Bronchial epithelial cell (primary cell): ENCODE measurements at regions not wholly inside any gene's neighbourhood (a gene's known extent, or its start where the extent isn't known, plus 50 kb on each side); places are given as distances from the start of the nearest gene placed in this dataset.

ENCODE experiments used
- DNase-seq: peaks from one replicate; pipeline ENCODE4 v3.0.0-alpha.2; 2010; ENCODE audit warnings: low read depth
- FAIRE-seq: peaks from 2 replicates; lab custom pipeline; 2011; peaks lifted over from hg19 to GRCh38; lab: Jason Lieb, UNC
- H3K27me3 ChIP-seq: 2 replicates; pipeline ENCODE4 v1.5.1; 2011; ENCODE audit warnings: low read length; ENCODE audit not compliant: control insufficient read depth, insufficient read depth
- H3K36me3 ChIP-seq: 2 replicates; pipeline ENCODE4 v1.5.1; 2011; ENCODE audit warnings: low read length; ENCODE audit not compliant: control insufficient read depth, insufficient read depth
- H3K4me3 ChIP-seq: 2 replicates; pipeline ENCODE4 v1.5.1; 2011; ENCODE audit warnings: mild to moderate bottlenecking, low read depth, low read length, control low read depth
- CTCF ChIP-seq: IDR thresholded peaks from 2 replicates; pipeline ENCODE4 v1.5.1; 2011; ENCODE audit warnings: mild to moderate bottlenecking, moderate library complexity, low read length, control low read depth, inconsistent platforms; ENCODE audit not compliant: insufficient read depth, severe bottlenecking

GRCh38 chr16:6068063-6068462 lies 970.5 kb upstream of the EEF2KMT start:
- Histone ChIP-seq H3K27me3 (no peaks in the 10 kb centered on the region), H3K36me3 (no peaks in the 10 kb centered on the region), H3K4me3 (no peak overlapping the region)
- FAIRE-seq: no peak
- DNase-seq: no peak
- no peak for TF ChIP-seq CTCF

GRCh38 chr16:6066652-6067051 lies 969.1 kb upstream of the EEF2KMT start:
- DNase-seq (no peak), FAIRE-seq (no peak)
- no peak for TF ChIP-seq CTCF
- H3K4me3 ChIP-seq: no peak overlapping the region
- H3K36me3 ChIP-seq: no peaks in the 10 kb centered on the region
- no peaks in the 10 kb centered on the region for H3K27me3 ChIP-seq

GRCh38 chr16:6063526-6063925 lies 965.9 kb upstream of the EEF2KMT start:
- no peak overlapping the region for H3K4me3 ChIP-seq
- H3K27me3 ChIP-seq: no peaks in the 10 kb centered on the region
- H3K36me3 ChIP-seq: no peaks in the 10 kb centered on the region
- no peak for TF ChIP-seq CTCF
- FAIRE-seq (no peak), DNase-seq (no peak)

GRCh38 chr16:6059671-6060070 lies 962.1 kb upstream of the EEF2KMT start:
- Histone ChIP-seq H3K36me3 (no peaks in the 10 kb centered on the region), H3K27me3 (no peaks in the 10 kb centered on the region), H3K4me3 (no peak overlapping the region)
- FAIRE-seq (no peak), DNase-seq (no peak)
- no peak for TF ChIP-seq CTCF

GRCh38 chr16:6057821-6058220 lies 960.2 kb upstream of the EEF2KMT start:
- FAIRE-seq: no peak
- H3K36me3 ChIP-seq: no peaks in the 10 kb centered on the region
- no peaks in the 10 kb centered on the region for H3K27me3 ChIP-seq
- TF ChIP-seq CTCF: no peak
- no peak overlapping the region for H3K4me3 ChIP-seq
- DNase-seq: no peak

- no peak for TF ChIP-seq CTCF
- no peak for FAIRE-seq
- no peak for DNase-seq
- Histone ChIP-seq H3K36me3 (no peaks in the 10 kb centered on the region), H3K4me3 (no peak overlapping the region), H3K27me3 (no peaks in the 10 kb centered on the region)
These were observed 950.4 kb upstream of the EEF2KMT start for GRCh38 chr16:6048017-6048416.
